ENCODE measurements at regions not wholly inside any gene's neighbourhood (a gene's known extent, or its start where the extent isn't known, plus 50 kb on each side); places are given as distances from the start of the nearest gene placed in this dataset.
"Not testable (repeated sequence)": the region's sequence is repeated elsewhere in the genome, so short reads cannot be mapped to it uniquely, and the experiment has no call there.

- not testable (repeated sequence) for TF ChIP-seq POLR2A (IDR thresholded peaks at IDR 0.05; ENCODE audit: low read depth, low read length); MAFK (IDR thresholded peaks at IDR 0.05; ENCODE audit: low read depth, low read length); CTCF (conservative IDR thresholded peaks at IDR 0.05; ENCODE audit: low read depth, low read length); RFX5 (IDR thresholded peaks at IDR 0.05; ENCODE audit: low read depth, low read length); CEBPB (IDR thresholded peaks at IDR 0.05; ENCODE audit: low read depth, low read length); ELK1 (IDR thresholded peaks at IDR 0.05; ENCODE audit: borderline replicate concordance, low read depth, low read length); RAD21 (IDR thresholded peaks at IDR 0.05; ENCODE audit: low read length); RCOR1 (IDR thresholded peaks at IDR 0.05; ENCODE audit: insufficient replicate concordance, low read length); USF2 (IDR thresholded peaks at IDR 0.05; ENCODE audit: low read depth, low read length); MXI1 (IDR thresholded peaks at IDR 0.05; ENCODE audit: borderline replicate concordance, low read depth, low read length); MAZ (IDR thresholded peaks at IDR 0.05; ENCODE audit: borderline replicate concordance, low read depth, low read length); SMC3 (IDR thresholded peaks at IDR 0.05; ENCODE audit: low read depth, low read length)
Measured at GRCh38 chr7:74008-74540, 118.3 kb upstream of the FAM20C start.

All from IMR-90 (cell line).